HL-60 (cell line): ENCODE measurements at regions not wholly inside any gene's neighbourhood (a gene's known extent, or its start where the extent isn't known, plus 50 kb on each side); places are given as distances from the start of the nearest gene placed in this dataset.

Experiments used
- DNase-seq, 2 experiments: peaks; one replicate each; pipeline ENCODE4 v3.0.0-alpha.2; 2010 to 2020; ENCODE audit warnings: low read depth in 1 of 2, low spot score in 1 of 2
- H3K27ac ChIP-seq: fragments of 250-450 bp; sonication (Bioruptor Pico); replicated peaks from 2 replicates; pipeline ENCODE4 v1.5.1; 2020; ENCODE audit warnings: mild to moderate bottlenecking, moderate library complexity
- H3K27me3 ChIP-seq: fragments of 250-450 bp; sonication (Bioruptor Pico); 2 replicates; pipeline ENCODE4 v1.5.1; 2021; ENCODE audit warnings: mild to moderate bottlenecking, moderate library complexity; ENCODE audit not compliant: insufficient read depth, poor library complexity, severe bottlenecking
- H3K4me3 ChIP-seq: replicated peaks from 2 replicates; pipeline ENCODE4 v1.5.1; 2011; ENCODE audit warnings: mild to moderate bottlenecking, control low read depth, low read length; ENCODE audit not compliant: insufficient read depth
- CTCF ChIP-seq: IDR thresholded peaks from one replicate; pipeline ENCODE4 v1.5.1; 2011; ENCODE audit warnings: low read length, control low read depth, inconsistent platforms; ENCODE audit not compliant: insufficient read depth
- GABPA ChIP-seq: IDR thresholded peaks from 2 replicates; pipeline ENCODE4 v1.6.1; 2012; ENCODE audit warnings: low read depth
- POLR2AphosphoS5 ChIP-seq: IDR thresholded peaks from 2 replicates; pipeline ENCODE4 v1.6.1; 2012; ENCODE audit warnings: low read depth
- REST ChIP-seq: IDR thresholded peaks from 2 replicates; pipeline ENCODE4 v1.6.1; 2012; ENCODE audit warnings: low read depth; ENCODE audit not compliant: insufficient replicate concordance
- SPI1 ChIP-seq: IDR thresholded peaks from 2 replicates; pipeline ENCODE4 v1.6.1; 2012; ENCODE audit warnings: low read depth, mild to moderate bottlenecking, borderline replicate concordance

GRCh38 chr12:34142430-34142829, 120.1 kb downstream of the ALG10 start:
- no peak overlapping the region for H3K27ac ChIP-seq
- H3K27me3 ChIP-seq: no peaks in the 10 kb centered on the region
- no peak for DNase-seq
- no peak for TF ChIP-seq SPI1
- no peak for TF ChIP-seq REST
- no peak for TF ChIP-seq GABPA
- no peak for TF ChIP-seq CTCF
- TF ChIP-seq POLR2AphosphoS5: no peak
- no peak overlapping the region for H3K4me3 ChIP-seq

- Histone ChIP-seq H3K27me3 (no peaks in the 10 kb centered on the region), H3K4me3 (no peak overlapping the region), H3K27ac (no peak overlapping the region)
- TF ChIP-seq SPI1: no peak
- no peak for TF ChIP-seq CTCF
- TF ChIP-seq REST: no peak
- no peak for TF ChIP-seq GABPA
- TF ChIP-seq POLR2AphosphoS5: no peak
- no peak for DNase-seq
Measured at GRCh38 chr12:34151019-34151418, 128.7 kb downstream of the ALG10 start.

- H3K27me3 ChIP-seq: peaks cover 5% of the 10 kb centered on the region
- H3K27ac ChIP-seq: no peak overlapping the region
- no peak for DNase-seq
- no peak overlapping the region for H3K4me3 ChIP-seq
- TF ChIP-seq REST (no peak), POLR2AphosphoS5 (no peak), CTCF (no peak)
Measured at GRCh38 chr12:34163443-34163842, 141.1 kb downstream of the ALG10 start.
